ENCODE measurements at regions not wholly inside any gene's neighbourhood (a gene's known extent, or its start where the extent isn't known, plus 50 kb on each side); places are given as distances from the start of the nearest gene placed in this dataset.

DNA sequence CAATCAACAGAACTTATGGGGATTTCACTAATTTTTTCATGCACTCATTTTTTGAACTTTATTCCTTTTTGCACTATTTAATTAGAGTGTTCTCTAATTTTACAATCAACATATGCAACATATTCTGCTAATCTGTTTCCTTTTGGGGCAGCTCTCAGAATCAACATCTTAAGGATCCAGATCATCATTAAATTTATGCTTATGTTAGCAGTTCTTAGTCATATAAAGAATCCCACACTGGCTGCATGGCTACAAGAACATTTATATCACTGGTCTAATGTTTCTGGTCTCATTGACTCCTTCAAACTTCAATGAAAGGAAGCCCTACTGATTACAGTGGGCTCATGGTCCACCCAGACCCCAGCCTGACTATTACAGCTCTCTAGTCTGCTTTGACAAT, 245.2 kb downstream of the RBM26 start:
- Histone ChIP-seq H3K27me3 (ENCODE audit: insufficient read depth, low read depth, low read length) (no peaks in the 10 kb centered on the region), H3K9ac (ENCODE audit: low read length) (no peak overlapping the region), H3F3A (ENCODE audit: insufficient read depth, low read length, poor library complexity, severe bottlenecking) (no peaks in the 10 kb centered on the region), H3K9me2 (ENCODE audit: insufficient read depth, low read length) (no peaks in the 10 kb centered on the region), H3K36me3 (ENCODE audit: insufficient read depth, low read length) (no peaks in the 10 kb centered on the region), H2AFZ (ENCODE audit: low read depth, low read length) (no peak overlapping the region), H3K4me2 (ENCODE audit: low read length) (no peak overlapping the region), H3K4me3 (ENCODE audit: low read length) (no peak overlapping the region), H3K79me2 (replicated peaks; ENCODE audit: insufficient read depth, low read length) (no peaks in the 10 kb centered on the region), H4K20me1 (ENCODE audit: insufficient read depth) (no peaks in the 10 kb centered on the region), H3K27ac (ENCODE audit: low read length) (no peak overlapping the region), H3K9me3 (ENCODE audit: low read length) (no peaks in the 10 kb centered on the region)
- TF ChIP-seq CTCF (IDR thresholded peaks at IDR 0.05; ENCODE audit: poor library complexity, severe bottlenecking) (no peak), EZH2 (IDR thresholded peaks at IDR 0.05; ENCODE audit: borderline replicate concordance, insufficient read depth, low read length, poor library complexity, severe bottlenecking) (no peak), POLR2AphosphoS5 (IDR thresholded peaks at IDR 0.05) (no peak), EP300 (conservative IDR thresholded peaks at IDR 0.05; ENCODE audit: poor library complexity, severe bottlenecking) (no peak), RAD21 (conservative IDR thresholded peaks at IDR 0.05) (no peak), TAF1 (IDR thresholded peaks at IDR 0.05; ENCODE audit: low read depth) (no peak), MXI1 (conservative IDR thresholded peaks at IDR 0.05; ENCODE audit: poor library complexity, severe bottlenecking) (no peak), REST (IDR thresholded peaks at IDR 0.05; ENCODE audit: borderline replicate concordance) (no peak), SMC3 (conservative IDR thresholded peaks at IDR 0.05; ENCODE audit: poor library complexity) (no peak)

DNA sequence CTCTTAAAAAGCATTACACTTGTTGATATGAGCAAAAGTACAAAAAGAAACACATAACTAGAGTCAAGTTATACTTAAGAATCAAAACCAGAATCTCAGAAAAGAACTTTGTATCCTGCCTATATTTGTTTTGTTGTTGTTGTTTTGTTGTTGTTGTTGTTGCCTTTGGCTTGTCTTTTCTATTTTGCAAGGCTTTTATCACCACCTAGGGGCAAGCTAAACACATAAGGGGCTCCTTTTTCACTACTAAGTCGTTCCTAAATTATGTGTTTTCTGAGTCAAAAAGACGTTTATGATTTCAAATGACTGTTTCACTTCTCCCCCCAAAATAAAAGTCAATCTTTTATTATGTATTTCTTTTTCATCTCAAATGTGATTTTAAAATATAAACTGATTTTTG, 250.2 kb downstream of the RBM26 start:
- no peaks in the 10 kb centered on the region for H3F3A ChIP-seq (ENCODE audit: insufficient read depth, low read length, poor library complexity, severe bottlenecking)
- no peaks in the 10 kb centered on the region for H3K9me2 ChIP-seq (ENCODE audit: insufficient read depth, low read length)
- H4K20me1 ChIP-seq (ENCODE audit: insufficient read depth) = no peaks in the 10 kb centered on the region
- no peak overlapping the region for H3K4me2 ChIP-seq (ENCODE audit: low read length)
- no peak overlapping the region for H3K4me3 ChIP-seq (ENCODE audit: low read length)
- no peaks in the 10 kb centered on the region for H3K27me3 ChIP-seq (ENCODE audit: insufficient read depth, low read depth, low read length)
- no peak overlapping the region for H3K9ac ChIP-seq (ENCODE audit: low read length)
- no peak overlapping the region for H3K27ac ChIP-seq (ENCODE audit: low read length)
- H3K79me2 ChIP-seq (replicated peaks; ENCODE audit: insufficient read depth, low read length) = no peaks in the 10 kb centered on the region
- TF ChIP-seq RAD21 (conservative IDR thresholded peaks at IDR 0.05) = no peak
- TF ChIP-seq CTCF (IDR thresholded peaks at IDR 0.05; ENCODE audit: poor library complexity, severe bottlenecking) = no peak
- no peak for TF ChIP-seq POLR2AphosphoS5 (IDR thresholded peaks at IDR 0.05)
- no peak for TF ChIP-seq REST (IDR thresholded peaks at IDR 0.05; ENCODE audit: borderline replicate concordance)
- TF ChIP-seq MXI1 (conservative IDR thresholded peaks at IDR 0.05; ENCODE audit: poor library complexity, severe bottlenecking) = no peak
- no peaks in the 10 kb centered on the region for H3K9me3 ChIP-seq (ENCODE audit: low read length)
- H3K36me3 ChIP-seq (ENCODE audit: insufficient read depth, low read length) = no peaks in the 10 kb centered on the region
- H2AFZ ChIP-seq (ENCODE audit: low read depth, low read length) = no peak overlapping the region
